Mesothelial cell of epicardium (in vitro differentiated cells): ENCODE measurements at regions not wholly inside any gene's neighbourhood (a gene's known extent, or its start where the extent isn't known, plus 50 kb on each side); places are given as distances from the start of the nearest gene placed in this dataset.

ENCODE experiments used
- DNase-seq, 2 experiments: peaks; one replicate each; pipeline ENCODE4 v3.0.0; 2021; ENCODE audit warnings: low spot score in 2 of 2; ENCODE audit not compliant: unreplicated experiment in 2 of 2
- H3K27ac Mint-ChIP-seq: 2 replicates; pipeline ENCODE4 v1.8.0; 2021; ENCODE audit warnings: mixed read lengths
- H3K27me3 Mint-ChIP-seq: 2 replicates; pipeline ENCODE4 v1.8.0; 2021; ENCODE audit warnings: low read depth, mixed read lengths
- H3K36me3 Mint-ChIP-seq: 2 replicates; pipeline ENCODE4 v1.8.0; 2021; ENCODE audit warnings: mixed read lengths
- H3K4me1 Mint-ChIP-seq: 2 replicates; pipeline ENCODE4 v1.8.0; 2021; ENCODE audit warnings: mixed read lengths
- H3K4me3 Mint-ChIP-seq: 2 replicates; pipeline ENCODE4 v1.8.0; 2021; ENCODE audit warnings: mild to moderate bottlenecking, moderate library complexity, mixed read lengths
- H3K9me3 Mint-ChIP-seq: 2 replicates; pipeline ENCODE4 v1.8.0; 2021; ENCODE audit warnings: mixed read lengths
- CTCF ChIP-seq: fragments of 200-600 bp; sonication (generic); IDR thresholded peaks from one replicate; pipeline ENCODE4 v1.5.0; 2021; ENCODE audit warnings: antibody characterized with exemption; ENCODE audit not compliant: unreplicated experiment

- Mint-ChIP-seq H3K4me1 (peaks cover 4% of the 10 kb centered on the region), H3K27me3 (no peaks in the 10 kb centered on the region), H3K4me3 (no peak overlapping the region), H3K36me3 (no peaks in the 10 kb centered on the region), H3K27ac (no peak overlapping the region), H3K9me3 (peaks cover 13% of the 10 kb centered on the region)
- TF ChIP-seq CTCF, result no peak
- DNase-seq, result no peak
These were observed 1658.0 kb downstream of the STIM2 start for GRCh38 chr4:28518561-28519165.

GRCh38 chr4:28523681-28524190 lies 1663.1 kb downstream of the STIM2 start:
- DNase-seq, result no peak
- H3K4me1 Mint-ChIP-seq, result peaks cover 2% of the 10 kb centered on the region
- no peaks in the 10 kb centered on the region for H3K36me3 Mint-ChIP-seq
- no peak overlapping the region for H3K27ac Mint-ChIP-seq
- peaks cover 8% of the 10 kb centered on the region for H3K9me3 Mint-ChIP-seq
- no peaks in the 10 kb centered on the region for H3K27me3 Mint-ChIP-seq
- no peak overlapping the region for H3K4me3 Mint-ChIP-seq
- TF ChIP-seq CTCF, result no peak

GRCh38 chr4:28536124-28536523 lies 1675.5 kb downstream of the STIM2 start:
- Mint-ChIP-seq H3K27me3 (no peaks in the 10 kb centered on the region), H3K27ac (no peak overlapping the region), H3K4me1 (no peaks in the 10 kb centered on the region), H3K4me3 (no peak overlapping the region), H3K9me3 (peaks cover 10% of the 10 kb centered on the region), H3K36me3 (peaks cover 4% of the 10 kb centered on the region)
- DNase-seq, result no peak
- TF ChIP-seq CTCF, result no peak

GRCh38 chr4:28545986-28546385 lies 1685.3 kb downstream of the STIM2 start:
- no peaks in the 10 kb centered on the region for H3K27me3 Mint-ChIP-seq
- H3K36me3 Mint-ChIP-seq, result no peaks in the 10 kb centered on the region
- no peaks in the 10 kb centered on the region for H3K4me1 Mint-ChIP-seq
- peaks cover 9% of the 10 kb centered on the region for H3K9me3 Mint-ChIP-seq
- no peak overlapping the region for H3K27ac Mint-ChIP-seq
- H3K4me3 Mint-ChIP-seq, result no peak overlapping the region
- no peak for DNase-seq
- no peak for TF ChIP-seq CTCF

GRCh38 chr4:28548136-28548535 lies 1687.5 kb downstream of the STIM2 start:
- Mint-ChIP-seq H3K36me3 (no peaks in the 10 kb centered on the region), H3K4me1 (no peaks in the 10 kb centered on the region), H3K27ac (no peak overlapping the region), H3K4me3 (no peak overlapping the region), H3K9me3 (peaks cover 11% of the 10 kb centered on the region), H3K27me3 (no peaks in the 10 kb centered on the region)
- TF ChIP-seq CTCF, result no peak
- no peak for DNase-seq
